ENCODE measurements at regions not wholly inside any gene's neighbourhood (a gene's known extent, or its start where the extent isn't known, plus 50 kb on each side); places are given as distances from the start of the nearest gene placed in this dataset.

- no peak overlapping the region for H4K5ac ChIP-seq (ENCODE audit: insufficient read length, low read depth, low read length)
- no peak overlapping the region for H3K4me3 ChIP-seq (ENCODE audit: extremely low read depth in 1 of 4, insufficient read depth in 2 of 4, low read depth in 3 of 4, low read length in 4 of 4)
- no peak overlapping the region for H2BK5ac ChIP-seq (ENCODE audit: low read depth, low read length)
- no peaks in the 10 kb centered on the region for H3K27me3 ChIP-seq (replicated peaks in 1 of 4; ENCODE audit: control insufficient read depth in 3 of 4, extremely low read depth in 1 of 4, insufficient read depth in 3 of 4, low read length in 3 of 4)
- no peaks in the 10 kb centered on the region for H3K9me3 ChIP-seq (ENCODE audit: insufficient read depth in 2 of 2, low read depth in 1 of 2, low read length in 1 of 2)
- POLR2A ChIA-PET (ENCODE audit: partially characterized antibody), result no interaction called here
- no peak overlapping the region for H3K23ac ChIP-seq (ENCODE audit: insufficient read length)
- H3K9ac ChIP-seq (replicated peaks in 1 of 4; ENCODE audit: extremely low read depth in 1 of 4, low read depth in 3 of 4, low read length in 3 of 4), result no peak overlapping the region
- H2BK120ac ChIP-seq (replicated peaks; ENCODE audit: low read depth, low read length), result no peak overlapping the region
- no peaks in the 10 kb centered on the region for H4K20me1 ChIP-seq (replicated peaks in 1 of 2; ENCODE audit: control insufficient read depth in 1 of 2, insufficient read depth in 2 of 2, low read length in 2 of 2)
- H3K14ac ChIP-seq (ENCODE audit: insufficient read length), result no peak overlapping the region
- H3K23me2 ChIP-seq (ENCODE audit: low read depth, low read length), result no peaks in the 10 kb centered on the region
- no peak overlapping the region for H3K4ac ChIP-seq (replicated peaks; ENCODE audit: insufficient read length, low read depth, low read length)
- no peaks in the 10 kb centered on the region for H3K36me3 ChIP-seq (ENCODE audit: control insufficient read depth in 2 of 4, insufficient read depth in 4 of 4, low read length in 3 of 4)
- H3K79me1 ChIP-seq (ENCODE audit: low read depth, low read length), result no peaks in the 10 kb centered on the region
- H3K4me1 ChIP-seq (replicated peaks in 1 of 4; ENCODE audit: control insufficient read depth in 3 of 4, insufficient read depth in 4 of 4, low read length in 3 of 4), result no peaks in the 10 kb centered on the region
- no peak overlapping the region for H2BK20ac ChIP-seq (ENCODE audit: low read length)
- H3K56ac ChIP-seq (replicated peaks; ENCODE audit: insufficient read length, low read depth, low read length), result no peak overlapping the region
- CTCF ChIA-PET (ENCODE audit: partially characterized antibody), result no interaction called here
- no peak overlapping the region for H2BK12ac ChIP-seq (ENCODE audit: low read depth, low read length)
- no peaks in the 10 kb centered on the region for H3K79me2 ChIP-seq (ENCODE audit: control insufficient read depth in 1 of 2, insufficient read depth in 2 of 2, low read length in 2 of 2)
- FAIRE-seq, result no peak
- H2AFZ ChIP-seq (ENCODE audit: low read length), result no peak overlapping the region
- no peak overlapping the region for H3K27ac ChIP-seq (ENCODE audit: low read depth, low read length)
- H2AK5ac ChIP-seq (ENCODE audit: low read depth, low read length), result no peak overlapping the region
- no peak for DNase-seq (ENCODE audit: low read depth in 1 of 2, low spot score in 2 of 2)
- no peak overlapping the region for H4K91ac ChIP-seq (replicated peaks; ENCODE audit: insufficient read length, low read length)
- no peak overlapping the region for H3K4me2 ChIP-seq (ENCODE audit: insufficient read depth in 1 of 2, low read depth in 2 of 2, low read length in 2 of 2)
- H3K18ac ChIP-seq (ENCODE audit: extremely low read depth, low read length), result no peak overlapping the region
- H4K8ac ChIP-seq (ENCODE audit: extremely low read depth, insufficient read depth, low read length), result no peak overlapping the region
- WGBS, 2 experiments (ENCODE audit: extremely low coverage in 1 of 2, insufficient coverage in 1 of 2, insufficient read length in 1 of 2, insufficient replicate concordance in 2 of 2, low coverage in 1 of 2, low lambda C conversion rate in 2 of 2, missing lambda C conversion rate in 1 of 2), result 98% methylated on average over 4 of the region's 4 CpGs; no CpG with 5 or more reads in 1 of the 2 experiments
- H2BK15ac ChIP-seq (ENCODE audit: low read length), result no peak overlapping the region
- TF ChIP-seq SP4 (IDR thresholded peaks at IDR 0.05; ENCODE audit: low read length) (no peak), ZNF274 (IDR thresholded peaks at IDR 0.05; ENCODE audit: borderline replicate concordance, extremely low read depth, low read length) (no peak), EZH2 (IDR thresholded peaks at IDR 0.05; ENCODE audit: low read depth, low read length, severe bottlenecking) (no peak), NRF1 (IDR thresholded peaks at IDR 0.05; ENCODE audit: low read depth, low read length) (no peak), TEAD4 (IDR thresholded peaks at IDR 0.05; ENCODE audit: low read depth, low read length) (no peak), SIN3A (conservative IDR thresholded peaks at IDR 0.05 in 1 of 2, IDR thresholded peaks at IDR 0.05 in 1 of 2; ENCODE audit: low read depth in 1 of 2, low read length in 2 of 2) (no peak), CTCF (IDR thresholded peaks at IDR 0.05; ENCODE audit: control extremely low read depth in 1 of 3, insufficient read depth in 1 of 3, low read depth in 1 of 3, low read length in 3 of 3) (no peak), KDM5A (IDR thresholded peaks at IDR 0.05; ENCODE audit: low read length) (no peak), TCF12 (IDR thresholded peaks at IDR 0.05; ENCODE audit: low read depth, low read length) (no peak), CREB1 (IDR thresholded peaks at IDR 0.05) (no peak), KDM4A (IDR thresholded peaks at IDR 0.05; ENCODE audit: low read depth, low read length, severe bottlenecking) (no peak), USF2 (IDR thresholded peaks at IDR 0.05; ENCODE audit: low read length) (no peak)
Measured at GRCh38 chr20:52889225-52889624, 82.9 kb upstream of the TSHZ2 start.

Measured in H1 (cell line).